GM19035 (cell line): ENCODE measurements at regions not wholly inside any gene's neighbourhood (a gene's known extent, or its start where the extent isn't known, plus 50 kb on each side); places are given as distances from the start of the nearest gene placed in this dataset.
"Not testable (repeated sequence)": the region's sequence is repeated elsewhere in the genome, so short reads cannot be mapped to it uniquely, and the experiment has no call there.

Experiments used
- ATAC-seq: cut with Tn5 transposase; IDR thresholded peaks from one replicate; pipeline ENCODE4 v1.9.1; 2021; ENCODE audit not compliant: unreplicated experiment

GRCh38 chr17:70320673-70321345 lies 151.5 kb downstream of the KCNJ2 start:
- no peak for ATAC-seq

- ATAC-seq, result no peak
These were observed 152.0 kb downstream of the KCNJ2 start for GRCh38 chr17:70321352-70321751.

- ATAC-seq, result no peak
These were observed 153.9 kb downstream of the KCNJ2 start for GRCh38 chr17:70323269-70323668.

- ATAC-seq, result no peak
These were observed 154.7 kb downstream of the KCNJ2 start for GRCh38 chr17:70324031-70324430.

- no peak for ATAC-seq
These were observed 157.9 kb downstream of the KCNJ2 start for GRCh38 chr17:70327279-70327678.

- ATAC-seq, result no peak
These were observed 158.4 kb downstream of the KCNJ2 start for GRCh38 chr17:70327723-70328122.

GRCh38 chr17:70329721-70330120 lies 160.4 kb downstream of the KCNJ2 start:
- ATAC-seq, result no peak

- ATAC-seq, result not testable (repeated sequence)
These were observed 161.7 kb downstream of the KCNJ2 start for GRCh38 chr17:70331066-70331465.

GRCh38 chr17:70332356-70333210 lies 163.3 kb downstream of the KCNJ2 start:
- ATAC-seq, result no peak

GRCh38 chr17:70336411-70336810 lies 167.1 kb downstream of the KCNJ2 start:
- ATAC-seq, result no peak

GRCh38 chr17:70338946-70339354 lies 169.6 kb downstream of the KCNJ2 start:
- ATAC-seq, result no peak

- ATAC-seq, result no peak
These were observed 173.8 kb downstream of the KCNJ2 start for GRCh38 chr17:70343114-70343513.

- no peak for ATAC-seq
These were observed 175.2 kb downstream of the KCNJ2 start for GRCh38 chr17:70344386-70345060.

GRCh38 chr17:70345061-70345460 lies 175.7 kb downstream of the KCNJ2 start:
- ATAC-seq, result no peak

GRCh38 chr17:70352834-70353233 lies 183.5 kb downstream of the KCNJ2 start:
- ATAC-seq, result no peak

- no peak for ATAC-seq
These were observed 184.2 kb downstream of the KCNJ2 start for GRCh38 chr17:70353408-70354092.

GRCh38 chr17:70355185-70355584 lies 185.9 kb downstream of the KCNJ2 start:
- ATAC-seq, result no peak

GRCh38 chr17:70357190-70357589 lies 187.9 kb downstream of the KCNJ2 start:
- ATAC-seq, result no peak

GRCh38 chr17:70365091-70365583 lies 195.8 kb downstream of the KCNJ2 start:
- ATAC-seq, result no peak

GRCh38 chr17:70366386-70366785 lies 197.1 kb downstream of the KCNJ2 start:
- ATAC-seq, result no peak

GRCh38 chr17:70368011-70368410 lies 198.7 kb downstream of the KCNJ2 start:
- no peak for ATAC-seq
